NCI-H446 treated with DMSO at 0.1 percent for 48 hours (cell line): ENCODE measurements at regions not wholly inside any gene's neighbourhood (a gene's known extent, or its start where the extent isn't known, plus 50 kb on each side); places are given as distances from the start of the nearest gene placed in this dataset.
A peak's percentile ranks its signal among the peaks of the same experiment; 100 is the strongest.
"Not testable (repeated sequence)": the region's sequence is repeated elsewhere in the genome, so short reads cannot be mapped to it uniquely, and the experiment has no call there.

Experiments used
- DNase-seq: peaks from one replicate; lab custom pipeline; 2025; lab: John Stamatoyannopoulos, UW

DNA sequence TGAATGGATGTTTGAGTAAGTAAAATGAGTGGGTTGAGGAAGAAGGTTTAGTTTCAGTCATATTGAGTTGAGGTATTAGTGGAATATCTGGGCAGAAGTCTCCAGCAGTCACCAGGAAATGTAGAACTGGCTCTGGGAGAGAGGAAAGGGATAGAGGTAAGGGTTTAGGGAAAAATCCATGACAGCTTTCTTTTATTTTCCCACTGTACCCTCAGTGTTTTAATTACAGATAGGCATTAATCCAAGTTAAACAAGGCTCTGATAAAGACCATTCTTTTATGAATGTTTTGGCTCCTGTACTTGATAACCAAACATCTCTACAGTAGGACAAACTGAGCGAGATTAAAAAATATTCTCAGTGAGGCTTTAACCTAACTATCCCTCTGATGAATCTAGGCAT is 318.4 kb upstream of the SYNCRIP start:
- no peak for DNase-seq

GRCh38 chr6:85948481-85948880 is 305.8 kb upstream of the SYNCRIP start:
- DNase-seq, result no peak

- no peak for DNase-seq
Observed at GRCh38 chr6:85945459-85946185, 302.9 kb upstream of the SYNCRIP start.

GRCh38 chr6:85944776-85945175 is 302.1 kb upstream of the SYNCRIP start:
- no peak for DNase-seq

DNA sequence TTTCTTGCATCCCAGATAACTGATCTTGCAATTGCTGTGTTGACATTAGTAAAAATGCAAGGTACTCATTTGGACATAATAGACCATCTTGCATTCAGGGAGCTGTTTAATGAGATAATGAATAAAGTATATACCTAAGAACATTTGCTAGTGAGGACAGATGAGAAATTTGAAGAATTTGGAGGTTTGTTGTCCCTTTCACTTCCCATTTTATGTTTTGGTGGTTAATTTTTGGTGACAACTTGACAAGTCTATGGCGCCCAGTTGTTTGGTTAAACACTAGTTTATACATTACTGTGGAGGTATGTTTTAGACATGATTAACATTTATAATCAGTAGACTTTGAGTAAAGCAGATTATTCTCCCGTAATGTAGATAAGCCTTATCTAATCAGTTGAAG is 300.2 kb upstream of the SYNCRIP start:
- DNase-seq, result no peak

DNA sequence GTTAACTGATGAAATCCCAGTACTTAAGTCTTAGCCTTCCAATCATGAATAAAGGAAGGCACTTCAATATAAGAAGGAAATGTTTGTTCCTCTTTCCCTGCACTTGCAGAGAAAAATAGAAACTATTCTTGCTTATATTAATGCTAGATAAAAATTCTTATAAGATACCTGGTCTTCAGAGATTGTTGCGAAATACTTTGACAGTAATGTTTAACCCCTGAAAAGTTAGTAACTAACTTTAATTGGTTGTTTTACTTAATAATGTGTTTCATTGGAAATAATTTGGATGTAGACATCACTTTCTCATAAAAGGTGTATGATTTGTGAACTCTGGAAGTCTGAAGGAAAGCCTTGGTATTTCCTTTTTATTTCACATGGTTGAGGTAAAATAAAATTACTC is 294.2 kb upstream of the SYNCRIP start:
- DNase-seq, result no peak

DNA sequence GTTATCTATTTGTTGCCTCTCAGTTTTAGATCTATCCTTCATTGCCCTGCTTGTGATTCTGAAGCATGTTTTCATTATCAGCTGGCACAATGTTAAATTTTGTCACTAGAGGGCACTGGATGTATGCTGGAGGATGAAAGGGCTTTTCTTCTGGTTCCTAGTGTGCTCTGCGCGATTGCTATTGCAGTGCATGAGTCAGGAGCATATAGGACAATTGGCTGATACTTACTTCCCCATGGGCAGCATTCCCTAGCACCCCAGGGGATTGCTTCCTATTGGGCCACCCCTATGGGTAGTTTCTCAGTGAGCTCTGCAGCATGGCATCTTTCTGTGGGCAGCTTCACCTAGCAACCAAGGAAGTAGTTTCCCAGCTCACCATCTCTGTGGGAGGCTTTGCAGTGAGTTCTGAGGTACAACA is 280.3 kb upstream of the SYNCRIP start:
- peak; percentile 0 for DNase-seq

DNA sequence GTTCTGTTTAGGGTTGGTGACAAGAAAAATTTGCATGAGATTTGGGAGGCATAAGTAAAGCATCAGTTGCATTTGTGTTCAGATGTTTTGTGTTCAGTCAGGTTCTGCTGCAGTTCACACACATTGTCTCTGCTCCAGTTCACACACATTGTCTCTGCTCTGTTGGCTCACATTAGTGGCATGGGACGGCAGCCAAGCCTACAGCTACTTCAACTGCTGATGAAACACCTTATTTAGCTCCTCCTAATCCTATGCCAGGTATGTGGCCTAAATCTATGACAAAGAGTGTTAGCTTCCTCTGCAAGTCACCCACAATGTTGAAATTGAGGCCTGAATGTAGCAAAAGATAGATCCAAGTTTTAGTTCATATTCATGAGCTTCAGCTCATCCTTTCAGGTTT is 278.1 kb upstream of the SYNCRIP start:
- DNase-seq, result no peak

DNA sequence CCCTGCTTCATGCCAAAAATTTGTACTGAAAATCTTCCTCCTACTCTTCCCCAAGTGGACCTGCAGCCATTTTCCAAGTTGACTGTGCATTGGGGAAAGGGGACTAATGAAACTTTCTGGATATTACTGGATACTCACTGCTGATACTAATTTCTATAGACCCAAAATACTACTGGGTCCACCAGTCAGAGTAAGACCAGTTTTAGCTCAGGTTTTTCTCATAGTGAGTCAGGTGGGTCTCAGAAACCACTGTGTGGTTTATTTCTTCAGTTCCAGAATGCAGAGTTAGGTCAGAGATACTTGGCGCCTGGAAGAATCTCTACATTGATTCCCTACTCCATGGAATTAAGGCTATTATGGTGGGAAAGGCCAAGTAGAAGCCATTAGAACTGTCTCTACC is 274.8 kb upstream of the SYNCRIP start:
- no peak for DNase-seq

DNA sequence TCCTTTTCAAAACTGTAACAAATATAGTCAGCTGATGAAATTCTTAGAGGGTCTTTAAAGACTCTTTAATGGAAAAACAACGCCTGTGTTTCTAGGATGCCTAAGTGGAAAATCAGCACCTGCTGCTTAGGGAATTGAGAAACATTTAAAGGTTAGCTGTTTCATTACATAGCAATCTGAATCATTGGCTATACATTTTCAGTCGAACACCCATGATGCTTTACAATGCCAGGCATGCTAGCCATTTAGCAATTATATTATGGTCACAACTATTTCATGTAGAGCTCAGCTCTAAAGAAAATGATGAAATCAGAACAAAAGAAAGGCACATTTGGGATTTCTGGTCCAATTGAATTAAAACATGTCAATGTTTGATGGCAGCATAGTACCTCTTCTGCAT is 270.3 kb upstream of the SYNCRIP start:
- DNase-seq, result no peak

- no peak for DNase-seq
Observed at GRCh38 chr6:85912582-85912981, 269.9 kb upstream of the SYNCRIP start.

DNA sequence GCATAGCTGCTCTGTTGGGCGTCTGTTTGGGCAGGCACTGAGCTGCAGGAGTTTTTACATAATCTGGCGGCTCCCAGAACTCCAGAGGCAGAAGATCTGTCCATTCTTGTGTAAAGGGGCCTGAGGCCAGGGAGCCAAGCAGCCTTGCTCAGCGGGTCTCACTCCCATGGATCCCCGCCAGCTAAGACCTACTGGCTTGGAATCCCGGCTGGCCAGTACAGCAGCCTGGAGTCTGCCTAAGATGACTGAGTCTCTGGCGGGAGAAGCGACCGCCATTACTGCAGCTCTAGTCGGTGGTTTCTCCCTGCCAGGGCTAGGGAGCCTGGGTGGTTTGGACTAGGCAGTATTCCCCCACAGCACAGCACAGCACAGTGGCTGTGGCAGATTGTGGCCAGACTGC is 268.4 kb upstream of the SYNCRIP start:
- no peak for DNase-seq

GRCh38 chr6:85908120-85908519 is 265.4 kb upstream of the SYNCRIP start:
- not testable (repeated sequence) for DNase-seq

DNA sequence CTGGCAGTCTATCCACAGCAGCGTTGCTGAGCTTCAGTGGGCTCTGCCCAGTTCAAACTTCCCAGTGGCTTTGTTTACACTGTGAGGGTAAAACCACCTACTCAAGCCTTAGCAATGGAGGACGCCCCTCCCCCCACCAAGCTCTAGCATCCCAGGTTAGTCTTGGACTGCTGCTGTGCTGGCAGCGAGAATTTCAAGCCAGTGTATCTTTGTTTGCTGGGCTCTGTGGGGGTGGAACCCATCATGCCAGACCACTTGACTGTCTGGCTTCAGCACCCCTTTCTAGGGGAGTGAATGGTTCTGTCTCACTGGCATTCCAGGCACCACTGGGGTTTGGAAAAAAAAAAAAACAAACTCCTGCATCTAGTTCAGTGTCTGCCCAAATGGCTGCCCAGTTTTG is 249.7 kb upstream of the SYNCRIP start:
- DNase-seq, result no peak

DNA sequence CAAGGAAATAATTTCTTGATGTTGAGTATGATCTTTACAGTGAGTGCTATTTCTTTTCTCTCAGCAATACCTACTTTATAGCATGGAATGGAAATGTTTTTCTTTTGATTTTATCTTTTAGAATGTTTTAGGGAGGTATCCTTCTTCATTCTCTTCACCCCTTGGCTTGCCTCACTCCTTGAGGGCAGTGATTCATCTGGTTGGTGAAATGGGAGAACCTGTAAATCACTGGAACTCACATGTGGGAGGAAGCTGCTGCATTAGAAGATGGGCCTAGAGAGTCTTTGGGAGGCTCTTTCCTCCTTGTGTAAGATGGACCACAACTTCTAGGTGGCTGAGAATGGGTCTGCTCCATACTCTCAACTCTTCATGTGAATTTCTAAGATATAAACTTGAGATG is 244.8 kb upstream of the SYNCRIP start:
- DNase-seq, result no peak

- DNase-seq, result no peak
Observed at GRCh38 chr6:85868685-85869084, 226.0 kb upstream of the SYNCRIP start.

GRCh38 chr6:85867595-85867994 is 224.9 kb upstream of the SYNCRIP start:
- no peak for DNase-seq

GRCh38 chr6:85866758-85867401 is 224.2 kb upstream of the SYNCRIP start:
- no peak for DNase-seq

DNA sequence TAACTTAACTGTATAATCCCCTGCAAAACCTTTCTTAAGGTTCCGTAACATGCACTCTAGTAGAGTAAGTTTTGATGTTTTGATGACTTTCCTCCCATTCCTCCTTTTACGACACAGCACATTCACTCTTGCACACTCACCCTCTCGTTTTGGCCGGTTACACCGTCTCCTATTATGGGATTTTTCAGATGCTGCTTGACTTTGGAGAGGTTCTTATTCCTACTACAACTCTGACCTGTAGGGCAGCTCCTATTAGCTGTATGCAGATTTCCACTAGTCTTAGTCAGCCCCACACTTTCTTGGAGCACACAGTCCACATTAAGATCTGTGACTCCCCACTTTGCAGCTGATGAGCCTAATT is 223.7 kb upstream of the SYNCRIP start:
- no peak for DNase-seq

DNA sequence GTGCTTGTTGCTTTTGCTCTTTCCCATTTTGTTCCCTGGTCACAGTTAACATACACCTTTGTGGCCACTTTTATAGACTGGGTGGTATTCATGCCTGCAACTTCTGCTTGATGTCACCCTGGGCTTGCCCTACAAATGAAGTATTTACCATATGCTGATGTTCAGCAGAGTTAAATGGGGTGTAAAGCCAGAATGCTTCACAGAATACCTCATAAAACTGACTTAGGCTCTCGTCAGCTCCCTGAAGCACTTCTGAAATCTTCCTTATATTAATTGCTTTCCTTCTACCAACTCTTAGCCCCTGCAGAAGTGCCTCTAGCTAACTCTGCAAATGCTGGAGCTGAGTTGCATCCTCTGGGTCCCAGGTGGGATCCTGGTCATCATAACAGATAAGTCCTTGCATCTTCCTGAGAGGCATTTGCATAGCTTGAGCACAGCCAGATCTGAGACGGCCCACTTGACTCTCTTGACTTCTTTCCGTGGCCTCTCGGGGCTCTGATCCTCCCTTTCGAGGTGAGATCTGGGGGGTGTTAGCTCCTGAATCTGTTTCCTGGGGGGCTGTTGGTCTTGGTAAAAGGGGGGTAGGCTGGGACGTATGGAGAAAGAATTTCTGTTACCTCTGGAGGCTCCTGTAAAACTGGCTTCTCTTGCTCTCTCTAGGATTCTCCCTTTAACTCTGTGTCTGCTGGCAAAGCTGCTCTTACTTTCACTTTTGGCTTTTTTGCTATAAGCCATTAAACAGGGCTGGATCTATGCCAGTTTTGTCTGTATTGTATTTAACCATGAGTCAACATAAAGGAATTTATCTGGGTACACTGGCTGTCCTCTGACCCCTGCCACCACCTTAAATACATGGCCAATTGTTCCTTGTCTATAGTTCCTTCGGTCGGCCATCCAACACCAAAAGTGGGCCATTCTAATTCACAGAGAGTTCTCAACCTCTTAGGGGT is 223.0 kb upstream of the SYNCRIP start:
- DNase-seq, result no peak

DNA sequence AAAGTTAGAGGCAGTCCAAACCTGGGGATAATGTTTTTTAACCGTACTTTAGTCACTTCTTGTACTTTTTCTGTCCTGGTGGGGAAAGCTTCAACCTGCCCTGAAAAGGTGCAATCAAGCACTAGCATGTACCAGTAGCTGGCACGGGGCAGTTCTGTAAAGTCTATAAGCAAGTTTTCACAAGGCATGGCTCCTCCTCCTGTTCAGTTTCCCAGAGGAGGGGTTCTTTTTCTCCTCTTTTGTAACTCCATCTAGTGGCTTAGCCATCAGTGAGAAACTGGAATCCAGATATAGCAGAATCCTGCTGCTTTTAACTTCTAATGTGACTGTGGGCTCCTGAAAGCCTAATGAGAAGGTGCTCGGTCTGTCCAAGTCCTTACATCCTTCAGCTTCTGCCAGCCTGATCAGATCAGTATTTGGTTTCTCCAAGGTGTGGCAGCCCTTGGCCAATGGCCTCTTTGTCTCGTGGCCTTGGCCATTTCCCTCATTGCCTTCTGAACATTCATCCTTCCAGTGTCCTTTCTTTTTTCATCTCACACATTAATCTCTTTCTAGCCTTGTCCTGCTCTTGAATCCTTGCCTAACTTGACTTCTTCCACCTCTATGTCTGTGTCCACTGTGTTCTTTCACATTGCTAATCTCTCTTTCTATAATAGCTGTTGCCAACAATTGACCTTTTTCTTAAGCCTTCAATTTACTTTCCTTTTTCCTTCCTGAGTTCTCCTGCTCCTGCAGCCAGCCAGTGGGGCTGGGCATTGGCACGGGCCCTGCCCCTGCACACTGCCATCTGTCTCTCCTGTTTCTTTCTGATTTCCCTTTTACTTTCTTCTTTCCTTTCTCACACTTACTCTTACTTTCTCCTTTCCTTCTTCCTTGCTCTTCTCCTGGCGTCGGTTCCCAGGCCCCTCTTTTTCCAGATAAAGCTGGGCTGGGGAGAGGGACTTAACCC is 222.0 kb upstream of the SYNCRIP start:
- no peak for DNase-seq

- DNase-seq, result no peak
Observed at GRCh38 chr6:85856235-85856634, 213.5 kb upstream of the SYNCRIP start.
